ENCODE measurements at regions not wholly inside any gene's neighbourhood (a gene's known extent, or its start where the extent isn't known, plus 50 kb on each side); places are given as distances from the start of the nearest gene placed in this dataset.

DNA sequence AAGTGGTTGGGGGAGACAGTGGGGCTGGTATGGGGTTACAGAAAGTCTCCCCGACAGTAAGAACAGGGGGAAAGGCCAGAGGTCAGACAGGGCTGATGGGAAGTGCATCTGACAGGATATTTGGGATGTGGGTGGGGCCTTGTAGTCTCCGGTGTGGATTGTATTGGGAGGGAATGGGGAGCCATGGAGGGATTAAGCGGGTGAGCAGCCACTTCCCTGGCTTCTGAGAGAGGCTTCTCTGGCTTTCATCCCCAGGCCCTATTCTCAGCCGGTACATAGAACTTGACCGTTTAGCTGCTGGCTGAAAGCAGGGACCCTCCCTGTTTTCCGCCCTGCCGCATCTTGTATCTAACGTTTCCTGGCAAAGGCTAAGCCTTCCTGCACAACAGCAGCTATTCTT, 222.0 kb upstream of the LHX5 start:
- no peaks in the 10 kb centered on the region for H3F3A ChIP-seq (ENCODE audit: insufficient read depth, low read length)
- no peaks in the 10 kb centered on the region for H3K9me2 ChIP-seq (replicated peaks; ENCODE audit: insufficient read depth, low read length)
- TF ChIP-seq, protein P1, sequence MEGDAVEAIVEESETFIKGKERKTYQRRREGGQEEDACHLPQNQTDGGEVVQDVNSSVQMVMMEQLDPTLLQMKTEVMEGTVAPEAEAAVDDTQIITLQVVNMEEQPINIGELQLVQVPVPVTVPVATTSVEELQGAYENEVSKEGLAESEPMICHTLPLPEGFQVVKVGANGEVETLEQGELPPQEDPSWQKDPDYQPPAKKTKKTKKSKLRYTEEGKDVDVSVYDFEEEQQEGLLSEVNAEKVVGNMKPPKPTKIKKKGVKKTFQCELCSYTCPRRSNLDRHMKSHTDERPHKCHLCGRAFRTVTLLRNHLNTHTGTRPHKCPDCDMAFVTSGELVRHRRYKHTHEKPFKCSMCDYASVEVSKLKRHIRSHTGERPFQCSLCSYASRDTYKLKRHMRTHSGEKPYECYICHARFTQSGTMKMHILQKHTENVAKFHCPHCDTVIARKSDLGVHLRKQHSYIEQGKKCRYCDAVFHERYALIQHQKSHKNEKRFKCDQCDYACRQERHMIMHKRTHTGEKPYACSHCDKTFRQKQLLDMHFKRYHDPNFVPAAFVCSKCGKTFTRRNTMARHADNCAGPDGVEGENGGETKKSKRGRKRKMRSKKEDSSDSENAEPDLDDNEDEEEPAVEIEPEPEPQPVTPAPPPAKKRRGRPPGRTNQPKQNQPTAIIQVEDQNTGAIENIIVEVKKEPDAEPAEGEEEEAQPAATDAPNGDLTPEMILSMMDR (IDR thresholded peaks at IDR 0.05; ENCODE audit: low read length) = no peak
- TF ChIP-seq EZH2 (optimal IDR thresholded peaks at IDR 0.05; ENCODE audit: low read depth, low read length) (no peak), EZH2phosphoT487 (IDR thresholded peaks at IDR 0.05; ENCODE audit: low read length) (no peak)
- H3K9me3 ChIP-seq (replicated peaks; ENCODE audit: insufficient read depth, low read length) = no peaks in the 10 kb centered on the region
- no peak overlapping the region for H3K4me3 ChIP-seq (ENCODE audit: low read length)
- H3K4me1 ChIP-seq (ENCODE audit: low read length) = no peaks in the 10 kb centered on the region
- DNase-seq = no peak
- H3K36me3 ChIP-seq (replicated peaks; ENCODE audit: insufficient read depth, low read length) = no peaks in the 10 kb centered on the region
- H3K79me2 ChIP-seq (ENCODE audit: low read length) = no peaks in the 10 kb centered on the region
- H3K27ac ChIP-seq (ENCODE audit: low read length) = no peak overlapping the region
- H3K9ac ChIP-seq (ENCODE audit: low read length) = no peak overlapping the region
- H4K20me1 ChIP-seq (ENCODE audit: insufficient read depth, low read length) = no peaks in the 10 kb centered on the region
- no peak overlapping the region for H2AFZ ChIP-seq (ENCODE audit: low read length)
- no peaks in the 10 kb centered on the region; the same call in 1 of the 2 replicates for H3K27me3 ChIP-seq (replicated peaks; ENCODE audit: insufficient read depth, low read length)
- H3K4me2 ChIP-seq (ENCODE audit: low read depth, low read length) = no peak overlapping the region

DNA sequence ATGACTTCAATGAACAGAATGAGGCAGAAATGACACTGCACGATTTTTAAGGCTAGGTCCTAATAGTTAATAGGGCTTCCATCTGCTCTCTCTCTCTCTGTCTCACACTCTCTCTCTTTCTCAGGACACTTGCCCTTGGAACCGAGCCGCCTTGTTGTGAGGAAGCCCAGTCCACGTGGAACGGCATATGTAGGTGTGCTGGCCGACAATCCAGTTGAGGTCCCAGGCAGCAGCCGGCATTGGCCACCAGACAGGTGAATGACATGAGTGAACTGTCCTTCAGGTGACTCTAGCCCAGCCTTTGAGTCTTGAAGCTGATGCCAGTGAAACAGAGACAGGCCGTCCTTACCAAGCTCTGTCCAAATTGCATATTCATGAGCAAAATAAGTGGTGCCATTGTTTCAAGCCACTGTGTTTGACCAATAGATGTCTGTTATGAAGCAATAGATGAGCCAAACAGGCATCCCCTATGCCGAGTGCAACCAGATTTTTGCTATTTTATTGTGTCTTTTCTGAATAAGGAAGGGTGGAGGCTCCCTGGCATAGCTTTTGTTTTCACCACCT, 217.5 kb upstream of the LHX5 start:
- H3K27ac ChIP-seq (ENCODE audit: low read length) = no peak overlapping the region
- no peak overlapping the region for H3K4me2 ChIP-seq (ENCODE audit: low read depth, low read length)
- H3K4me3 ChIP-seq (ENCODE audit: low read length) = no peak overlapping the region
- H3K4me1 ChIP-seq (ENCODE audit: low read length) = no peaks in the 10 kb centered on the region
- no peak overlapping the region for H3K9ac ChIP-seq (ENCODE audit: low read length)
- no peaks in the 10 kb centered on the region for H3F3A ChIP-seq (ENCODE audit: insufficient read depth, low read length)
- no peaks in the 10 kb centered on the region; the same call in 1 of the 2 replicates for H3K27me3 ChIP-seq (replicated peaks; ENCODE audit: insufficient read depth, low read length)
- no peaks in the 10 kb centered on the region for H3K79me2 ChIP-seq (ENCODE audit: low read length)
- H4K20me1 ChIP-seq (ENCODE audit: insufficient read depth, low read length) = no peaks in the 10 kb centered on the region
- no peaks in the 10 kb centered on the region for H3K36me3 ChIP-seq (replicated peaks; ENCODE audit: insufficient read depth, low read length)
- H3K9me3 ChIP-seq (replicated peaks; ENCODE audit: insufficient read depth, low read length) = no peaks in the 10 kb centered on the region
- no peak overlapping the region for H2AFZ ChIP-seq (ENCODE audit: low read length)
- no peak for DNase-seq
- no peaks in the 10 kb centered on the region for H3K9me2 ChIP-seq (replicated peaks; ENCODE audit: insufficient read depth, low read length)
- TF ChIP-seq, protein P1 (IDR thresholded peaks at IDR 0.05; ENCODE audit: low read length) = no peak
- TF ChIP-seq EZH2 (optimal IDR thresholded peaks at IDR 0.05; ENCODE audit: low read depth, low read length) (no peak), EZH2phosphoT487 (IDR thresholded peaks at IDR 0.05; ENCODE audit: low read length) (no peak)

DNA sequence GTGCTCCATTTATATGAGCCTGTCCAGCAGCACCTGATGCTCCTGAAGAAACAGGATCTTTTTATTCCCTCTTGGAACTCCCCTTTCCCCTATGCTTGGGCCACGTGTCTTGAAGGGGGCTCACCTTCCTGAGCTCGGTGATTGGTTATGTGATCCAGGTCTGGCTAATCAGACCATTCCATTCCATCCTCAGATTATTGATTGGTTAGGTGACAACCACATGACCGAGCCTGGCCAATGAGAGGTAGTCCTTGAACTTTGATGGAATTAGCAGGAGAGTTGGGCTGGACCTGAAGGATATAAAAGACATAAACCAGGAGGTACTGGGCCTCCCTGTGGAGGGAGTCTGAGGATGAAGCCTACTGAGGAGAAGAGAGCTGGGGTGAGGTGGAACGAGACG, 216.6 kb upstream of the LHX5 start:
- Histone ChIP-seq H3F3A (ENCODE audit: insufficient read depth, low read length) (no peaks in the 10 kb centered on the region), H4K20me1 (ENCODE audit: insufficient read depth, low read length) (no peaks in the 10 kb centered on the region), H3K9me2 (replicated peaks; ENCODE audit: insufficient read depth, low read length) (no peaks in the 10 kb centered on the region), H3K27ac (ENCODE audit: low read length) (no peak overlapping the region), H3K4me1 (ENCODE audit: low read length) (no peaks in the 10 kb centered on the region), H3K9ac (ENCODE audit: low read length) (no peak overlapping the region), H3K4me3 (ENCODE audit: low read length) (no peak overlapping the region), H3K27me3 (replicated peaks; ENCODE audit: insufficient read depth, low read length) (no peaks in the 10 kb centered on the region; the same call in 1 of the 2 replicates), H2AFZ (ENCODE audit: low read length) (no peak overlapping the region), H3K79me2 (ENCODE audit: low read length) (no peaks in the 10 kb centered on the region), H3K4me2 (ENCODE audit: low read depth, low read length) (no peak overlapping the region), H3K36me3 (replicated peaks; ENCODE audit: insufficient read depth, low read length) (no peaks in the 10 kb centered on the region), H3K9me3 (replicated peaks; ENCODE audit: insufficient read depth, low read length) (no peaks in the 10 kb centered on the region)
- TF ChIP-seq, protein P1 (IDR thresholded peaks at IDR 0.05; ENCODE audit: low read length) = no peak
- no peak for TF ChIP-seq EZH2 (optimal IDR thresholded peaks at IDR 0.05; ENCODE audit: low read depth, low read length)
- TF ChIP-seq EZH2phosphoT487 (IDR thresholded peaks at IDR 0.05; ENCODE audit: low read length) = no peak
- no peak for DNase-seq
